ENCODE measurements at regions not wholly inside any gene's neighbourhood (a gene's known extent, or its start where the extent isn't known, plus 50 kb on each side); places are given as distances from the start of the nearest gene placed in this dataset.

DNA sequence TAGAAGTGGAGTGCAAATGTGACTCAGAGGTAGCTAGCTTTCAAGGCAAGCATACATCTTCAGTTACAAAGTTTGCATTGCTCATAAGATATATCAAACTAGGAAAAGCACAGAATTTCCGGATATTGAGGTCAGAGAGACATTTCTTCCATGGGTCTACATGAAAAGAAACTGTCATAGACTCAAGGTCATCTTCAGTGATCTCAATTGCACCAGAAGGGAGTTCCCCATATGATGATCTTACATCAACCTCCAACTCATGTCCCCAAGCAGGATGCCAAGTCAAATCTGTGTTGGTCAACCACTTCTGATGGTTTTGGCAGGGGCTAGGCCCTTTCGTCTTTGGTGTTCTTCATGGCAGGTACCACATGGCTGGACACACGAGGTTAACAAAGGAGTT lies 459.9 kb upstream of the MAF start:
- no peak for DNase-seq (ENCODE audit: low read depth in 2 of 2)
- H3K4me3 ChIP-seq (replicated peaks in 1 of 2; ENCODE audit: low read depth in 2 of 2, low read length in 2 of 2) = no peak overlapping the region
- TF ChIP-seq, protein P1, sequence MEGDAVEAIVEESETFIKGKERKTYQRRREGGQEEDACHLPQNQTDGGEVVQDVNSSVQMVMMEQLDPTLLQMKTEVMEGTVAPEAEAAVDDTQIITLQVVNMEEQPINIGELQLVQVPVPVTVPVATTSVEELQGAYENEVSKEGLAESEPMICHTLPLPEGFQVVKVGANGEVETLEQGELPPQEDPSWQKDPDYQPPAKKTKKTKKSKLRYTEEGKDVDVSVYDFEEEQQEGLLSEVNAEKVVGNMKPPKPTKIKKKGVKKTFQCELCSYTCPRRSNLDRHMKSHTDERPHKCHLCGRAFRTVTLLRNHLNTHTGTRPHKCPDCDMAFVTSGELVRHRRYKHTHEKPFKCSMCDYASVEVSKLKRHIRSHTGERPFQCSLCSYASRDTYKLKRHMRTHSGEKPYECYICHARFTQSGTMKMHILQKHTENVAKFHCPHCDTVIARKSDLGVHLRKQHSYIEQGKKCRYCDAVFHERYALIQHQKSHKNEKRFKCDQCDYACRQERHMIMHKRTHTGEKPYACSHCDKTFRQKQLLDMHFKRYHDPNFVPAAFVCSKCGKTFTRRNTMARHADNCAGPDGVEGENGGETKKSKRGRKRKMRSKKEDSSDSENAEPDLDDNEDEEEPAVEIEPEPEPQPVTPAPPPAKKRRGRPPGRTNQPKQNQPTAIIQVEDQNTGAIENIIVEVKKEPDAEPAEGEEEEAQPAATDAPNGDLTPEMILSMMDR (IDR thresholded peaks at IDR 0.05; ENCODE audit: low read depth, low read length) = no peak

DNA sequence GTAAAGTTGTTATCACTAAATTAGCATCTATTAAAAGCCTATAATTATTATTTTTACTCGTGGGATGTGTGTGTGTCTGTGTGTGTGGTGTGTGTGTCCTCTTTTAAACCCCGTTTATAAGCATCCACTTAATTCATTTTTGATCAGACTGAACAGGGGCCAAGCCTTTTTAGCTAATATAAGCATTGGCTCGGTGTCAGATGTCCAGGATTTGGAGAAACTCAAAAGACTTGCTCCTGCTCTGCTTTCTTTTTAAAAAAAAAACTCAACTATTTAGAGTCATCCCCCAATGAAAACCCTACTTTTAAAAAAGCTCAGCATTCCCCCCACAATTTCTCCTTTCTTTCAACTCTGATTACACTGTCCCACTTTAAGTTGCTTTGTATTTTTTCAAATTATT lies 459.3 kb upstream of the MAF start:
- DNase-seq (ENCODE audit: low read depth in 2 of 2) = no peak
- no peak overlapping the region for H3K4me3 ChIP-seq (replicated peaks in 1 of 2; ENCODE audit: low read depth in 2 of 2, low read length in 2 of 2)
- TF ChIP-seq, protein P1 (IDR thresholded peaks at IDR 0.05; ENCODE audit: low read depth, low read length) = no peak

DNA sequence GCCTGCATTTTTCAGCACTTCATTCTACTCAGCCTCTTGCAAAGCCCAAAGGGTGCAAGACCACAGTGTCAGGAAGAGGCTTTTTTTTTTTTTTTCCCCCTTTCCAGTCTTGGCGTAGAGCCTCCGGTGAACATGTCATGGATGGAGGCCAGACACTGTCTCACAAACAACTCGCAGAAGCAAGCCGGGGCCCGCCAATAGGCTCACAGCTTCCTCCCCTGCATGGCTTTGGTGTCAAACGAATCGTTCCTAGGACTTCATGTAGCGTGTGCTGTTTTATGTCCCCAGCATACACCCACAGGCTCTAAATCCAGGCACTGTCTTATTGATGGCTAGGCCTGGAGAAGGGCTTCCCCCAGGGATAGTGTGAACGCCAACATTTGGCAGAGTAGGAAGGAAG lies 457.7 kb upstream of the MAF start:
- TF ChIP-seq, protein P1 (IDR thresholded peaks at IDR 0.05; ENCODE audit: low read depth, low read length) = no peak
- no peak overlapping the region for H3K4me3 ChIP-seq (replicated peaks in 1 of 2; ENCODE audit: low read depth in 2 of 2, low read length in 2 of 2)
- peak; percentile 6 to 7 for DNase-seq (ENCODE audit: low read depth in 2 of 2)

DNA sequence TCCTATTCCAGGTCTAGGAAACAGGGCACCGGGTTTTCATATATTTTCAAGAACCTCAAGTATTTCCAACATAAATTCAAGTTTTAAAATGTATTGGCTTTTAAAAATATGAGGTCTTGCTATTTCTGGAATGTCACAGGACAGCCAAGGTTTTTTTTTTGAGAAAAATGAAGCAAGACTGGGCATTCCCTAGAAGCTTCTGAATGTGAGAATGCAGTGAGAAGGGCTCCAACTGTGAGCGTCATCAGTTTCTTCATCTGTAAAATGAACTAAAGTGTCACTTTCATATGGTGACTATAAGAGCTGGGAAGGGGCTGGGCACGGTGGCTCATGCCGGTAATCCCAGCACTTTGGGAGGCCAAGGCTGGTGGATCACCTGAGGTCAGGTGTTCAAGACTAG lies 455.8 kb upstream of the MAF start:
- peak; percentile 4 to 60 for DNase-seq (ENCODE audit: low read depth in 2 of 2)
- no peak overlapping the region for H3K4me3 ChIP-seq (replicated peaks in 1 of 2; ENCODE audit: low read depth in 2 of 2, low read length in 2 of 2)
- TF ChIP-seq, protein P1 (IDR thresholded peaks at IDR 0.05; ENCODE audit: low read depth, low read length) = no peak

DNA sequence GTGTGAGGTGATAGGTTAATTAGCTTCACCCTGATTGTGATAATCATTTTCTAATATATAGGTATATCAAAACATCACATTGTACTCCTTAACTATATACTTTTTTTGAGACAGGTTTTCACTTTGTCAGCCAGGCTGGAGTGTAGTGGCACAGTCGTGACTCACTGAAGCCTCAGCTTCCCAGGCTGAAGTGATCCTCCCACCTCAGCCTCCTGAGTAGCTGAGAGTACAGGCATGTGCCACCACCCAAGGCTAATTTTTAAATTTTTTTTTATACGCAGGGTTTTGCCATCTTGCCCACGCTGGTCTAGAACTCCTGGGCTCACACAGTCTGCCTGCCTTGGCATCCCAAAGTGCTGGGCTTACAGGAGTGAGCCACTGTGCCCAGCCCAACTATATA lies 455.3 kb upstream of the MAF start:
- TF ChIP-seq, protein P1 (IDR thresholded peaks at IDR 0.05; ENCODE audit: low read depth, low read length) = no peak
- no peak for DNase-seq (ENCODE audit: low read depth in 2 of 2)
- no peak overlapping the region for H3K4me3 ChIP-seq (replicated peaks in 1 of 2; ENCODE audit: low read depth in 2 of 2, low read length in 2 of 2)

DNA sequence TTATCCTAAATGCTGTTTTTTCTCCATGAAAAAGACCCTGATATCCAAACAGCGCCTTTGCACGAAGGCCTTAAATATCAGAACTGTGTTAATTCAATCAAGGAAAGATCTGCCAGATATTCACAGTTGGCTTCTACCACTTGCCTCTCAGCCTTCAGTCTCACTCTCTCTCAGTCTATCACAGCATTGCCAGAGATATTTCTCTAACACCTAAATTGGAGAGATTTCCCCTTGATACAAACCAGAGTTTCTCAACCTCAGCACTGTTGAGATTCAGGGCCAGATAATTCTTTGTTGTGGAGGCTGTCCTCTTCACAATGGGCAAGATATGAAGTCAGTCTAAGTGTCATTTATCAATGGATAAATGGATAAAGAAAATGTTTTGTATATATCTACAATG lies 454.1 kb upstream of the MAF start:
- TF ChIP-seq, protein P1 (IDR thresholded peaks at IDR 0.05; ENCODE audit: low read depth, low read length) = no peak
- no peak overlapping the region for H3K4me3 ChIP-seq (replicated peaks in 1 of 2; ENCODE audit: low read depth in 2 of 2, low read length in 2 of 2)
- no peak for DNase-seq (ENCODE audit: low read depth in 2 of 2)

DNA sequence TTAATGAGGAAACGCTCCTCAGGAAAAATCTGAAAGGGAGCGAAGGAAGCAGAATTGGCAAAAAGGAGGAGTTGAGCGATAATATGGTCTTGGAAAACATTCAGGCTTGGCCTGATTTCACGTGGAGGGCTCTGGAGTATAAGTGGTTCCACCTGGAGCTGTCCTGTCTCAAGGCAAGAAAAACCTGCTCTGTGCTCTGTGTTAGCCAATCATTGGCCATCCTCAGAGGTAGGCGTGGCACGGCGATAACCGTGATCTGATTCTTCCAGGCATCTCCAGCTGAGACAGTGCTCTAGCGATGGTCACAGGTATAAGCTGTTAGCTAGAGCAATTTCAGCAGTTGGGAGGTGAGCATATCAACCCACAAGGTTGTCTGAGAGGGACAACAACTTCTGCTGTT lies 450.5 kb upstream of the MAF start:
- TF ChIP-seq, protein P1 (IDR thresholded peaks at IDR 0.05; ENCODE audit: low read depth, low read length) = no peak
- DNase-seq (ENCODE audit: low read depth in 2 of 2) = no peak

More for the DNA sequence above, 450.5 kb upstream of the MAF start:
- no peak overlapping the region for H3K4me3 ChIP-seq (replicated peaks in 1 of 2; ENCODE audit: low read depth in 2 of 2, low read length in 2 of 2)
